Large intestine (tissue), 3 donors: ENCODE measurements at regions not wholly inside any gene's neighbourhood (a gene's known extent, or its start where the extent isn't known, plus 50 kb on each side); places are given as distances from the start of the nearest gene placed in this dataset.

Experiments
- DNase-seq, 2 donors: peaks; one replicate each; pipeline versions ENCODE4 v3.0.0 to v3.0.0-alpha.2; 2013
- H3K27ac ChIP-seq: one replicate; pipeline ENCODE4 v1.5.1; 2013; ENCODE audit warnings: low read length
- H3K27me3 ChIP-seq: 2 replicates; pipeline ENCODE4 v1.6.1; 2013; ENCODE audit warnings: low read length; ENCODE audit not compliant: control insufficient read depth, insufficient read depth
- H3K36me3 ChIP-seq: 2 replicates; pipeline ENCODE4 v1.6.1; 2013; ENCODE audit warnings: low read length; ENCODE audit not compliant: control insufficient read depth, insufficient read depth
- H3K4me1 ChIP-seq: one replicate; pipeline ENCODE4 v1.6.1; 2013; ENCODE audit warnings: low read length; ENCODE audit not compliant: control insufficient read depth, insufficient read depth
- H3K4me3 ChIP-seq: one replicate; pipeline ENCODE4 v1.5.1; 2013; ENCODE audit warnings: low read length
- H3K9me3 ChIP-seq: one replicate; pipeline ENCODE4 v1.6.1; 2013; ENCODE audit warnings: mild to moderate bottlenecking, low read depth, low read length, moderate library complexity; ENCODE audit not compliant: control insufficient read depth
- WGBS: methylation state at CpG from one replicate; pipeline ENCODE4 v1.1.5; 2013; ENCODE audit warnings: low lambda C conversion rate; ENCODE audit not compliant: insufficient coverage; 5-methylcytosine and 5-hydroxymethylcytosine counted together

- H3K27ac ChIP-seq = no peak overlapping the region
- no CpG with 5 or more reads among the region's 13 CpGs for WGBS
- no peaks in the 10 kb centered on the region for H3K4me1 ChIP-seq
- H3K27me3 ChIP-seq = no peaks in the 10 kb centered on the region
- DNase-seq = no peak
- H3K36me3 ChIP-seq = no peaks in the 10 kb centered on the region
- H3K4me3 ChIP-seq = no peak overlapping the region
- no peaks in the 10 kb centered on the region for H3K9me3 ChIP-seq
These were observed 161.5 kb upstream of the VASH1 start for GRCh38 chr14:76599559-76600287.

- H3K27me3 ChIP-seq = no peaks in the 10 kb centered on the region
- no peak overlapping the region for H3K4me3 ChIP-seq
- H3K36me3 ChIP-seq = no peaks in the 10 kb centered on the region
- no peaks in the 10 kb centered on the region for H3K4me1 ChIP-seq
- no CpG with 5 or more reads among the region's 7 CpGs for WGBS
- no peaks in the 10 kb centered on the region for H3K9me3 ChIP-seq
- no peak overlapping the region for H3K27ac ChIP-seq
- no peak for DNase-seq
These were observed 157.6 kb upstream of the VASH1 start for GRCh38 chr14:76603713-76604112.

- WGBS = 33% methylated on average over 1 of the region's 10 CpGs
- Histone ChIP-seq H3K36me3 (no peaks in the 10 kb centered on the region), H3K27ac (no peak overlapping the region), H3K27me3 (no peaks in the 10 kb centered on the region), H3K9me3 (no peaks in the 10 kb centered on the region), H3K4me1 (no peaks in the 10 kb centered on the region), H3K4me3 (no peak overlapping the region)
- DNase-seq = no peak
These were observed 153.8 kb upstream of the VASH1 start for GRCh38 chr14:76607510-76607909.

GRCh38 chr14:76612654-76613053 lies 148.6 kb upstream of the VASH1 start:
- H3K4me1 ChIP-seq = no peaks in the 10 kb centered on the region
- no peaks in the 10 kb centered on the region for H3K9me3 ChIP-seq
- H3K4me3 ChIP-seq = no peak overlapping the region
- 0% methylated on average over 1 of the region's 5 CpGs for WGBS
- no peak overlapping the region for H3K27ac ChIP-seq
- no peaks in the 10 kb centered on the region for H3K36me3 ChIP-seq
- H3K27me3 ChIP-seq = no peaks in the 10 kb centered on the region
- DNase-seq = no peak

- Histone ChIP-seq H3K36me3 (no peaks in the 10 kb centered on the region), H3K4me1 (no peaks in the 10 kb centered on the region), H3K4me3 (no peak overlapping the region), H3K27me3 (no peaks in the 10 kb centered on the region), H3K9me3 (no peaks in the 10 kb centered on the region), H3K27ac (no peak overlapping the region)
- WGBS = no CpG with 5 or more reads among the region's 2 CpGs
- no peak for DNase-seq
These were observed 147.7 kb upstream of the VASH1 start for GRCh38 chr14:76613616-76614015.

GRCh38 chr14:76615331-76615730 lies 145.9 kb upstream of the VASH1 start:
- H3K27me3 ChIP-seq = no peaks in the 10 kb centered on the region
- H3K4me1 ChIP-seq = no peaks in the 10 kb centered on the region
- DNase-seq = no peak
- H3K36me3 ChIP-seq = no peaks in the 10 kb centered on the region
- H3K4me3 ChIP-seq = no peak overlapping the region
- no peak overlapping the region for H3K27ac ChIP-seq
- no CpG with 5 or more reads among the region's 9 CpGs for WGBS
- no peaks in the 10 kb centered on the region for H3K9me3 ChIP-seq

GRCh38 chr14:76617440-76617839 lies 143.8 kb upstream of the VASH1 start:
- Histone ChIP-seq H3K27ac (no peak overlapping the region), H3K9me3 (no peaks in the 10 kb centered on the region), H3K27me3 (no peaks in the 10 kb centered on the region), H3K4me1 (no peaks in the 10 kb centered on the region), H3K36me3 (no peaks in the 10 kb centered on the region), H3K4me3 (no peak overlapping the region)
- DNase-seq = no peak
- 87% methylated on average over 3 of the region's 4 CpGs for WGBS

- no peaks in the 10 kb centered on the region for H3K4me1 ChIP-seq
- H3K4me3 ChIP-seq = no peak overlapping the region
- no peak overlapping the region for H3K27ac ChIP-seq
- no peak for DNase-seq
- no peaks in the 10 kb centered on the region for H3K9me3 ChIP-seq
- H3K27me3 ChIP-seq = no peaks in the 10 kb centered on the region
- no peaks in the 10 kb centered on the region for H3K36me3 ChIP-seq
These were observed 124.7 kb upstream of the VASH1 start for GRCh38 chr14:76636602-76637001.

- H3K4me1 ChIP-seq = no peaks in the 10 kb centered on the region
- no CpG with 5 or more reads among the region's 3 CpGs for WGBS
- DNase-seq = no peak
These were observed 122.4 kb upstream of the VASH1 start for GRCh38 chr14:76638841-76639240.

GRCh38 chr14:76639606-76640229 lies 121.5 kb upstream of the VASH1 start:
- DNase-seq = no peak
- H3K4me1 ChIP-seq = no peaks in the 10 kb centered on the region
- no peaks in the 10 kb centered on the region for H3K9me3 ChIP-seq
- WGBS = no CpG with 5 or more reads among the region's 6 CpGs
- peaks cover 10% of the 10 kb centered on the region for H3K27me3 ChIP-seq
- no peak overlapping the region for H3K27ac ChIP-seq
- no peaks in the 10 kb centered on the region for H3K36me3 ChIP-seq
- no peak overlapping the region for H3K4me3 ChIP-seq

More at GRCh38 chr14:76638841-76639240, 122.4 kb upstream of the VASH1 start:
- Histone ChIP-seq H3K36me3 (no peaks in the 10 kb centered on the region), H3K27me3 (peaks cover 4% of the 10 kb centered on the region), H3K9me3 (no peaks in the 10 kb centered on the region), H3K4me3 (no peak overlapping the region), H3K27ac (no peak overlapping the region)

GRCh38 chr14:76640923-76641395 lies 120.3 kb upstream of the VASH1 start:
- H3K9me3 ChIP-seq = no peaks in the 10 kb centered on the region
- H3K27me3 ChIP-seq = peaks cover 15% of the 10 kb centered on the region
- H3K27ac ChIP-seq = no peak overlapping the region
- H3K4me1 ChIP-seq = no peaks in the 10 kb centered on the region
- no peak for DNase-seq
- H3K36me3 ChIP-seq = no peaks in the 10 kb centered on the region
- H3K4me3 ChIP-seq = no peak overlapping the region
- no CpG with 5 or more reads among the region's 1 CpG for WGBS
